ENCODE measurements at regions not wholly inside any gene's neighbourhood (a gene's known extent, or its start where the extent isn't known, plus 50 kb on each side); places are given as distances from the start of the nearest gene placed in this dataset.

GRCh38 chr4:110904435-110905065, 281.7 kb upstream of the PITX2 start (continued):
- TF ChIP-seq SUZ12 (IDR thresholded peaks at IDR 0.05; ENCODE audit: low read length) (no peak), CHD2 (IDR thresholded peaks at IDR 0.05; ENCODE audit: low read length) (no peak)
